Gastroesophageal sphincter (tissue), 4 donors: ENCODE measurements at regions not wholly inside any gene's neighbourhood (a gene's known extent, or its start where the extent isn't known, plus 50 kb on each side); places are given as distances from the start of the nearest gene placed in this dataset.

ENCODE experiments used
- ATAC-seq: fragments of 150-250 bp; one replicate; pipeline ENCODE4 v1.9.1; 2016; ENCODE audit warnings: mild to moderate bottlenecking, moderate library complexity
- H3K27ac ChIP-seq, 4 donors: fragments of 200-600 bp; sonication (generic) in 3 of 4; 1 replicate in 3 of 4; 2 replicates in 1 of 4; pipeline ENCODE4 v1.5.1; 2016 to 2019
- H3K27me3 ChIP-seq: fragments of 200-600 bp; sonication (generic); one replicate; pipeline ENCODE4 v1.5.1; 2019
- H3K36me3 ChIP-seq, 2 donors: fragments of 200-600 bp; sonication (generic); one replicate each; pipeline ENCODE4 v1.5.1; 2019; ENCODE audit warnings: control low read depth in 1 of 2
- H3K4me1 ChIP-seq, 3 donors: fragments of 200-600 bp; sonication (generic); 1 replicate in 2 of 3; 2 replicates in 1 of 3; pipeline ENCODE4 v1.5.1; 2016 to 2019; ENCODE audit warnings: control low read depth in 2 of 3
- H3K4me3 ChIP-seq, 2 donors: fragments of 200-600 bp; sonication (generic); one replicate each; pipeline ENCODE4 v1.5.1; 2019; ENCODE audit warnings: mild to moderate bottlenecking in 1 of 2, moderate library complexity in 1 of 2
- H3K9me3 ChIP-seq, 3 donors: fragments of 200-600 bp; sonication (generic); one replicate each; pipeline ENCODE4 v1.5.1; 2017 to 2019; ENCODE audit warnings: control low read depth in 2 of 3
- EP300 ChIP-seq: sonication (generic); formaldehyde crosslinking; IDR thresholded peaks from one replicate; pipeline ENCODE4 v1.6.1; 2017; ENCODE audit warnings: antibody characterized with exemption, mild to moderate bottlenecking
- POLR2A ChIP-seq, 2 donors: fragments of 450-650 bp; IDR thresholded peaks; one replicate each; pipeline ENCODE4 v1.6.1; 2017; ENCODE audit warnings: antibody characterized with exemption in 2 of 2, mild to moderate bottlenecking in 2 of 2, moderate library complexity in 1 of 2
- POLR2AphosphoS5 ChIP-seq: sonication (generic); formaldehyde crosslinking; IDR thresholded peaks from one replicate; pipeline ENCODE4 v1.6.1; 2017; ENCODE audit warnings: antibody characterized with exemption
- WGBS, 2 donors: methylation state at CpG; one replicate each; pipeline ENCODE4 v1.1.5; 2018; ENCODE audit warnings: low coverage in 1 of 2; 5-methylcytosine and 5-hydroxymethylcytosine counted together
- TF ChIP-seq, protein P1 (sequence below), 4 experiments: fragments of 200-600 bp in 2 of 4; fragments of 450-650 bp in 2 of 4; sonication (generic) in 1 of 4; IDR thresholded peaks; one replicate each; pipeline ENCODE4 v1.5.1; 2017 to 2019; ENCODE audit warnings: antibody characterized with exemption in 4 of 4, mild to moderate bottlenecking in 2 of 4, moderate library complexity in 2 of 4

DNA sequence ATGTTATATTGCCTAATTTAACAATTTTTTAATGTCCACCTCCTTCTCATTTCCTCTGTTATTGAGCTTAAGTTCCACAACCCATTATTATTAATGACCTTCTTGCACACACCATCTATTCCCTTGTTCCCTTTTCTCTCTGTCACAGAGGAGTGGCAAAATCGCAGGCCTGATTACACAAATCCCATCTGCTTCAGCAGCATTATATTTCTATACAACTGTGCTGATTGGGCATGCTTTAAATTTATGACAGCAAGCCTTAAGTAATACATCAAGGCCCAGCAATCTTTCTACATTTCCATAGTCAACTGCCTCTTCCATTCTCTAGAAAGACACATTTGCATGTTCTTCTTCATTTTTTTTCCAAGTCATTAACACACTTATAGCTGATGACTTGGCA is 423.8 kb downstream of the PRDM5 start:
- no peaks in the 10 kb centered on the region for H3K27me3 ChIP-seq
- ATAC-seq: no peak
- H3K27ac ChIP-seq: no peak overlapping the region
- H3K9me3 ChIP-seq: peaks cover 0 to 5% (median 0%) of the 10 kb centered on the region in 3 donors
- WGBS, 2 donors: 60 to 64% methylated on average over 1 of the region's 1 CpG
- TF ChIP-seq EP300 (no peak), POLR2AphosphoS5 (no peak), POLR2A (IDR thresholded peaks at IDR 0.05) (no peak)
- TF ChIP-seq, protein P1, sequence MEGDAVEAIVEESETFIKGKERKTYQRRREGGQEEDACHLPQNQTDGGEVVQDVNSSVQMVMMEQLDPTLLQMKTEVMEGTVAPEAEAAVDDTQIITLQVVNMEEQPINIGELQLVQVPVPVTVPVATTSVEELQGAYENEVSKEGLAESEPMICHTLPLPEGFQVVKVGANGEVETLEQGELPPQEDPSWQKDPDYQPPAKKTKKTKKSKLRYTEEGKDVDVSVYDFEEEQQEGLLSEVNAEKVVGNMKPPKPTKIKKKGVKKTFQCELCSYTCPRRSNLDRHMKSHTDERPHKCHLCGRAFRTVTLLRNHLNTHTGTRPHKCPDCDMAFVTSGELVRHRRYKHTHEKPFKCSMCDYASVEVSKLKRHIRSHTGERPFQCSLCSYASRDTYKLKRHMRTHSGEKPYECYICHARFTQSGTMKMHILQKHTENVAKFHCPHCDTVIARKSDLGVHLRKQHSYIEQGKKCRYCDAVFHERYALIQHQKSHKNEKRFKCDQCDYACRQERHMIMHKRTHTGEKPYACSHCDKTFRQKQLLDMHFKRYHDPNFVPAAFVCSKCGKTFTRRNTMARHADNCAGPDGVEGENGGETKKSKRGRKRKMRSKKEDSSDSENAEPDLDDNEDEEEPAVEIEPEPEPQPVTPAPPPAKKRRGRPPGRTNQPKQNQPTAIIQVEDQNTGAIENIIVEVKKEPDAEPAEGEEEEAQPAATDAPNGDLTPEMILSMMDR (IDR thresholded peaks at IDR 0.05): no peak
- H3K36me3 ChIP-seq: no peaks in the 10 kb centered on the region
- H3K4me3 ChIP-seq: no peak overlapping the region
- no peaks in the 10 kb centered on the region for H3K4me1 ChIP-seq

DNA sequence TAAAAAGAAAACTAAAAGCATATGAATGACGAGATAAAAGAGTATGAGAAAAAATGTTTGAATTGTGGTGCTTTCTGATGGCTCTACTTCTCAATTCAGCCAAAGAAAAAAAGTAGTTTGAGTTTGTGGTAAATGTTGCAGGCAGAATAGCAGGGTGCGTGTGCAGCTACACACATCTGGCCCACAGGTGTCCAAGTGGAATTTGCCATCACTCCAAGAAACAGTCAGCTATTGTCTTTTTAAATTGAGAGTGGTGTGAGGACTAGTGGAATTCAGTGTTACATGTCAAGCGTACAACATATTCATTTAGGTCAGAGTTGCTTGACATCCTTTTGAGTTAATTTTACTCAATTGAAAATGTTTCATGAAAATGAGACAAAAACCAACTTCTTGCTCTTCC is 424.8 kb upstream of the MAD2L1 start:
- Histone ChIP-seq H3K27ac (no peak overlapping the region), H3K27me3 (no peaks in the 10 kb centered on the region), H3K4me3 (no peak overlapping the region), H3K36me3 (no peaks in the 10 kb centered on the region), H3K4me1 (no peaks in the 10 kb centered on the region), H3K9me3 (no peaks in the 10 kb centered on the region)
- 50 to 88% methylated on average over 3 of the region's 3 CpGs for WGBS, 2 donors
- ATAC-seq: no peak
- TF ChIP-seq POLR2A (IDR thresholded peaks at IDR 0.05) (no peak), EP300 (no peak), POLR2AphosphoS5 (no peak)
- TF ChIP-seq, protein P1 (IDR thresholded peaks at IDR 0.05): no peak

DNA sequence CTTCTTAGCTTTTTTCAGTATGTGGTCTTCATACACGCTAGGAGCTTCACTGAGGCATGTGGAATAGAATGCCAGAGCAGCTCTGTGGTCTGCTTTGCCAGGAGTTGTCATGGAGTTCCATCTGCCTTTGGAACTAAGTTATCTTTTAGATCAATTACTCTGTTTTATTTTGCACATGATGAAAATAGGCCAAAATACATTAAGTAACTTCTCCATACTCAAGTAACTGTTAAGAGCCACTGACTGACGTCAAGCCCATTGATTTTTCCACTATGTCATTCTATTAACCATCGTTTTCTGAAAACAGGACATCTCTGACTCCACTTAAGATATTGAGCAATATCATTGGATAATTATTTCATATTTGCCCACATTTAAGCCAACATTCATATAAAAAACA is 415.1 kb upstream of the MAD2L1 start:
- ATAC-seq: no peak
- WGBS, 2 donors: 52 to 70% methylated on average over 3 of the region's 3 CpGs

DNA sequence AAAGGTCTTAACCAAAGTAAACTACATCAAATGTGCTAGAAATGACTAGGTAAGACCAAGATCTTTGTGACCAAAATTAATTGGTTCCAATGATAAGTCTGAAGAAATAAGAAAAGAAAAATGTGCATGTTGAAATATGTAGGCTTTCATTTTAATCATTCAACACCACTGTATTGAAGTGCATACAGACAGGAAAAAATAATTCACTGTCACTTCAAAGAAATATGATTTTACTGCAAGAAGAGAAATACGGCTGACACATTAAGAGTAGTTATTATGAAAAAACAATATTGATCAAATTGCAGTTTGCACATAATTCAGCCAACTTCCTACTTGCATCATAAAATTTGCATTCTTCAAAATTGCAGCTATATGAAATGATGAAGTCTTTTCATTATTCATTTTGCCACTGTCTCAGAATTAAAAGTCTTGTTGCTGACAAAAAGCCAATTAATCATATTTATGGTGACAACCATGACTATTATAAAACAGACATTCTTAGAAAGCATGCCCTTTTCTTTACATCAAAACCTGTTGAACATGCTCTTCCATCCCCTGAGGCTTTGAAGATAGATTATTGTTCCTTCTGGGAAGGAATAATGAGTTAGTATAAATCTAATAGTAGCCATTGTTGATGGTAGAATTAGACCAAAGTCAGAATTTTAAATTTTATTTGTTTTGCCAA is 405.9 kb upstream of the MAD2L1 start:
- WGBS, 2 donors: 60 to 61% methylated on average over 1 of the region's 1 CpG
- Histone ChIP-seq H3K36me3 (no peaks in the 10 kb centered on the region), H3K27me3 (no peaks in the 10 kb centered on the region), H3K4me3 (no peak overlapping the region), H3K27ac (no peak overlapping the region), H3K9me3 (no peaks in the 10 kb centered on the region), H3K4me1 (no peaks in the 10 kb centered on the region)
- no peak for ATAC-seq
- TF ChIP-seq EP300 (no peak), POLR2AphosphoS5 (no peak), POLR2A (IDR thresholded peaks at IDR 0.05) (no peak)
- TF ChIP-seq, protein P1 (IDR thresholded peaks at IDR 0.05): no peak

More for the DNA sequence above, 415.1 kb upstream of the MAD2L1 start:
- H3K36me3 ChIP-seq: no peaks in the 10 kb centered on the region
- no peaks in the 10 kb centered on the region for H3K27me3 ChIP-seq
- H3K9me3 ChIP-seq: no peaks in the 10 kb centered on the region
- H3K4me1 ChIP-seq: no peaks in the 10 kb centered on the region
- no peak overlapping the region for H3K4me3 ChIP-seq
- H3K27ac ChIP-seq: no peak overlapping the region
- TF ChIP-seq, protein P1 (IDR thresholded peaks at IDR 0.05): no peak
- TF ChIP-seq POLR2A (IDR thresholded peaks at IDR 0.05) (no peak), POLR2AphosphoS5 (no peak)

DNA sequence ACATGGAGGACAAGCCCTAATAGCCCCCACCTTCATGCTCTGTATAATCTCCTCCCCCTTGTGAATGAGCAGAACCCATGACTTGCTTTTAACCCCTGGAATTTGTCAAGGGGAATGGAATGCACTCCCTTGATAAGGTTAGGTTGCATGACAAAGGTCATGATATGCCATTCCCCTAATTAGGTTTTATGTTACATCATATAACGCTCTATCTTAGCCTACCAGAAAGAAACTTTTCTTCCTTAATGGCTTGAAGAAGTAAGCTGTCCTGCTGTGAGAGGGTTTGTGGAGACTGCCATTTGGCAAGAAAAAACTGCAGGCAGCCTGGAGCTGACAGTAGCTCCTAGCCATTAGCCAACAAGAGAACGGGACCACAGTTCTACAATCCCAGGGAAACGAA is 399.8 kb upstream of the MAD2L1 start:
- Histone ChIP-seq H3K27ac (no peak overlapping the region), H3K27me3 (no peaks in the 10 kb centered on the region), H3K9me3 (peaks cover 0 to 23% (median 0%) of the 10 kb centered on the region in 3 donors), H3K4me1 (no peaks in the 10 kb centered on the region), H3K36me3 (no peaks in the 10 kb centered on the region), H3K4me3 (no peak overlapping the region)
- no peak for TF ChIP-seq POLR2AphosphoS5
- WGBS, 2 donors: 25 to 41% methylated on average over 3 of the region's 3 CpGs
- no peak for ATAC-seq
